Trophoblast cell (in vitro differentiated cells and primary cell): ENCODE measurements at regions not wholly inside any gene's neighbourhood (a gene's known extent, or its start where the extent isn't known, plus 50 kb on each side); places are given as distances from the start of the nearest gene placed in this dataset.

Experiments used
- DNase-seq, 2 donors: peaks; one replicate each; pipeline ENCODE4 v3.0.0-alpha.2; 2016
- H2AFZ ChIP-seq: 2 replicates; pipeline ENCODE4 v1.6.1; 2013; ENCODE audit warnings: low read length, moderate library complexity, mild to moderate bottlenecking; ENCODE audit not compliant: insufficient read depth, poor library complexity
- H2AK5ac ChIP-seq: 2 replicates; pipeline ENCODE4 v1.6.1; 2013; ENCODE audit warnings: mild to moderate bottlenecking, low read length
- H2BK120ac ChIP-seq: 2 replicates; pipeline ENCODE4 v1.6.1; 2013; ENCODE audit warnings: low read length, mild to moderate bottlenecking, moderate library complexity; ENCODE audit not compliant: insufficient read depth, poor library complexity
- H2BK12ac ChIP-seq: 2 replicates; pipeline ENCODE4 v1.6.1; 2013; ENCODE audit warnings: mild to moderate bottlenecking, low read length, moderate library complexity
- H2BK5ac ChIP-seq: 2 replicates; pipeline ENCODE4 v1.6.1; 2013; ENCODE audit warnings: low read length, low read depth, moderate library complexity, mild to moderate bottlenecking; ENCODE audit not compliant: poor library complexity
- H3K14ac ChIP-seq: 2 replicates; pipeline ENCODE4 v1.6.1; 2013; ENCODE audit warnings: mild to moderate bottlenecking, low read length
- H3K18ac ChIP-seq: 2 replicates; pipeline ENCODE4 v1.6.1; 2013; ENCODE audit warnings: mild to moderate bottlenecking, low read length
- H3K23ac ChIP-seq: 2 replicates; pipeline ENCODE4 v1.6.1; 2013; ENCODE audit warnings: low read length
- H3K27ac ChIP-seq: 2 replicates; pipeline ENCODE4 v1.5.1; 2013; ENCODE audit warnings: low read depth, mild to moderate bottlenecking, inconsistent platforms, low read length, moderate library complexity
- H3K27me3 ChIP-seq: 2 replicates; pipeline ENCODE4 v1.6.1; 2013; ENCODE audit warnings: inconsistent platforms, mild to moderate bottlenecking, low read length, moderate library complexity; ENCODE audit not compliant: insufficient read depth
- H3K36me3 ChIP-seq, 2 experiments: 1 replicate in 1 of 2; 2 replicates in 1 of 2; pipeline ENCODE4 v1.6.1; 2013; ENCODE audit warnings: low read length in 2 of 2, mild to moderate bottlenecking in 2 of 2, moderate library complexity in 1 of 2; ENCODE audit not compliant: insufficient read depth in 2 of 2, control insufficient read depth in 1 of 2
- H3K4ac ChIP-seq: 2 replicates; pipeline ENCODE4 v1.6.1; 2013; ENCODE audit warnings: low read depth, mild to moderate bottlenecking, low read length, moderate library complexity
- H3K4me1 ChIP-seq, 2 experiments: 1 replicate in 1 of 2; 2 replicates in 1 of 2; pipeline ENCODE4 v1.6.1; 2013; ENCODE audit warnings: low read length in 2 of 2, mild to moderate bottlenecking in 2 of 2, moderate library complexity in 1 of 2; ENCODE audit not compliant: insufficient read depth in 2 of 2, control insufficient read depth in 1 of 2
- H3K4me2 ChIP-seq: 2 replicates; pipeline ENCODE4 v1.6.1; 2013; ENCODE audit warnings: inconsistent platforms, mild to moderate bottlenecking, low read length, moderate library complexity
- H3K4me3 ChIP-seq: 2 replicates; pipeline ENCODE4 v1.5.1; 2013; ENCODE audit warnings: mild to moderate bottlenecking, low read depth, low read length, inconsistent platforms
- H3K79me1 ChIP-seq: one replicate; pipeline ENCODE4 v1.6.1; 2013; ENCODE audit warnings: low read length
- H3K79me2 ChIP-seq: 2 replicates; pipeline ENCODE4 v1.6.1; 2013; ENCODE audit warnings: low read length, mild to moderate bottlenecking; ENCODE audit not compliant: control insufficient read depth, insufficient read depth, poor library complexity
- H3K9ac ChIP-seq: 2 replicates; pipeline ENCODE4 v1.6.1; 2013; ENCODE audit warnings: mild to moderate bottlenecking, low read length
- H3K9me3 ChIP-seq: 2 replicates; pipeline ENCODE4 v1.6.1; 2013; ENCODE audit warnings: low read depth, mild to moderate bottlenecking, control low read depth, inconsistent platforms, low read length; ENCODE audit not compliant: insufficient read depth
- H4K12ac ChIP-seq: 2 replicates; pipeline ENCODE4 v1.6.1; 2013; ENCODE audit warnings: low read depth, mild to moderate bottlenecking, low read length, moderate library complexity
- H4K8ac ChIP-seq: 2 replicates; pipeline ENCODE4 v1.6.1; 2013; ENCODE audit warnings: low read depth, mild to moderate bottlenecking, low read length, moderate library complexity
- H4K91ac ChIP-seq: one replicate; pipeline ENCODE4 v1.6.1; 2013; ENCODE audit warnings: low read depth, mild to moderate bottlenecking, low read length, moderate library complexity
- WGBS: extraction: QIAGEN DNeasy Blood & Tissue Kit; methylation state at CpG from one replicate; pipeline ENCODE4 v1.1.7; 2013; ENCODE audit warnings: missing lambda C conversion rate; ENCODE audit not compliant: insufficient read length, insufficient coverage; ENCODE audit errors: extremely low coverage; 5-methylcytosine and 5-hydroxymethylcytosine counted together

- Histone ChIP-seq H3K4me3 (no peak overlapping the region), H3K79me2 (no peaks in the 10 kb centered on the region), H3K18ac (no peak overlapping the region), H3K27ac (no peak overlapping the region), H4K8ac (no peak overlapping the region), H4K12ac (no peak overlapping the region), H2BK12ac (no peak overlapping the region), H3K27me3 (no peaks in the 10 kb centered on the region), H2BK120ac (no peak overlapping the region), H2AK5ac (no peak overlapping the region), H3K4me2 (no peak overlapping the region), H3K9ac (no peak overlapping the region), H3K4me1 (no peaks in the 10 kb centered on the region), H2AFZ (no peak overlapping the region), H2BK5ac (no peak overlapping the region), H4K91ac (no peak overlapping the region), H3K14ac (no peak overlapping the region), H3K36me3 (no peaks in the 10 kb centered on the region), H3K4ac (no peak overlapping the region), H3K9me3 (no peaks in the 10 kb centered on the region), H3K79me1 (no peaks in the 10 kb centered on the region), H3K23ac (no peak overlapping the region)
- no CpG with 5 or more reads among the region's 2 CpGs for whole genome bisulfite sequencing
- DNase-seq, result no peak
These were observed 97.0 kb upstream of the MON1B start for GRCh38 chr16:77093999-77094398.

- peak in 1 of 2 donors; percentile 33 for DNase-seq
- Histone ChIP-seq H3K9me3 (no peaks in the 10 kb centered on the region), H3K27me3 (no peaks in the 10 kb centered on the region), H3K79me1 (no peaks in the 10 kb centered on the region), H4K91ac (no peak overlapping the region), H2AK5ac (no peak overlapping the region), H3K4me3 (no peak overlapping the region), H3K4me2 (no peak overlapping the region), H3K27ac (no peak overlapping the region), H3K23ac (no peak overlapping the region), H3K4ac (no peak overlapping the region), H3K4me1 (no peaks in the 10 kb centered on the region), H4K12ac (no peak overlapping the region), H4K8ac (no peak overlapping the region), H3K79me2 (no peaks in the 10 kb centered on the region), H2BK120ac (no peak overlapping the region), H2BK12ac (no peak overlapping the region), H2AFZ (no peak overlapping the region), H2BK5ac (no peak overlapping the region), H3K9ac (no peak overlapping the region), H3K36me3 (no peaks in the 10 kb centered on the region), H3K14ac (no peak overlapping the region), H3K18ac (no peak overlapping the region)
- WGBS, result no CpG with 5 or more reads among the region's 2 CpGs
These were observed 79.9 kb upstream of the MON1B start for GRCh38 chr16:77111056-77111565.

- Histone ChIP-seq H3K27ac (no peak overlapping the region), H3K79me2 (no peaks in the 10 kb centered on the region), H3K4me2 (no peak overlapping the region), H3K4me1 (no peaks in the 10 kb centered on the region), H2BK12ac (no peak overlapping the region), H4K12ac (no peak overlapping the region), H4K8ac (no peak overlapping the region), H2AK5ac (no peak overlapping the region), H3K4ac (no peak overlapping the region), H4K91ac (no peak overlapping the region), H3K4me3 (no peak overlapping the region), H3K27me3 (no peaks in the 10 kb centered on the region), H3K18ac (no peak overlapping the region), H2BK5ac (no peak overlapping the region), H2AFZ (no peak overlapping the region), H3K14ac (no peak overlapping the region), H3K36me3 (no peaks in the 10 kb centered on the region), H3K23ac (no peak overlapping the region), H3K9ac (no peak overlapping the region), H3K79me1 (no peaks in the 10 kb centered on the region), H2BK120ac (no peak overlapping the region), H3K9me3 (no peaks in the 10 kb centered on the region)
- no CpG with 5 or more reads among the region's 2 CpGs for WGBS
- DNase-seq, result no peak
These were observed 78.2 kb upstream of the MON1B start for GRCh38 chr16:77112746-77113145.

GRCh38 chr16:77113835-77114234, 77.2 kb upstream of the MON1B start:
- Histone ChIP-seq H3K23ac (no peak overlapping the region), H2AK5ac (no peak overlapping the region), H4K91ac (no peak overlapping the region), H3K27ac (no peak overlapping the region), H3K36me3 (no peaks in the 10 kb centered on the region), H3K4ac (no peak overlapping the region), H4K12ac (no peak overlapping the region), H3K27me3 (no peaks in the 10 kb centered on the region), H3K79me2 (no peaks in the 10 kb centered on the region), H3K79me1 (no peaks in the 10 kb centered on the region), H3K4me3 (no peak overlapping the region), H3K9ac (no peak overlapping the region), H2BK120ac (no peak overlapping the region), H2BK5ac (no peak overlapping the region), H3K9me3 (no peaks in the 10 kb centered on the region), H3K14ac (no peak overlapping the region), H3K18ac (no peak overlapping the region), H2BK12ac (no peak overlapping the region), H4K8ac (no peak overlapping the region), H2AFZ (no peak overlapping the region), H3K4me1 (no peaks in the 10 kb centered on the region), H3K4me2 (no peak overlapping the region)
- WGBS, result no CpG with 5 or more reads among the region's 3 CpGs
- no peak for DNase-seq
